PC-9 (cell line): ENCODE measurements at regions not wholly inside any gene's neighbourhood (a gene's known extent, or its start where the extent isn't known, plus 50 kb on each side); places are given as distances from the start of the nearest gene placed in this dataset.

Source experiments
- EZH2 ChIP-seq: fragments of 200-600 bp; sonication (generic); IDR thresholded peaks from 2 replicates; pipeline ENCODE4 v1.8.0; 2017; ENCODE audit warnings: antibody characterized with exemption, low read depth
- TF ChIP-seq, protein P1 (sequence below): fragments of 200-600 bp; sonication (generic); conservative IDR thresholded peaks from 2 replicates; pipeline ENCODE4 v1.6.1; 2017; ENCODE audit warnings: mixed run types, antibody characterized with exemption, mild to moderate bottlenecking, moderate library complexity

DNA sequence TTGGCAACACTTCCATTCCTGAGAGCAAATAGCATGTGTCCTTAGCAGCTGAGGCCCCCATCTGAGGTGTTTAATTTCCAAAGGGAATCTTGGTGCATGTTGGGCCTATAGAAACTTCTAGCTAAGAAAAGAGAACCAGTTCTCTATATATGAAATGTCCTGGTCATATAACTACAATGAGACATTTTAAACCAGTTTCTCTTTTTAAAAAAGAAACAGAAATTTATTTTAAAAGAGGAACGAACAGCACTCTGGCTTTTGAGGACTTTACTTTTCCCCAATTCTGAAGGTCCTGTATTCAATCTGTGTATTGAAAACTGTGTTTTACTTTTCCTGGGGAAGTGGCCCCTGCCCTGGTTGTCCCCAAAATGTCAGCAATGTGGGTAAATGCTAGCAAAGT, 94.0 kb upstream of the FOXN2 start:
- TF ChIP-seq, protein P1, sequence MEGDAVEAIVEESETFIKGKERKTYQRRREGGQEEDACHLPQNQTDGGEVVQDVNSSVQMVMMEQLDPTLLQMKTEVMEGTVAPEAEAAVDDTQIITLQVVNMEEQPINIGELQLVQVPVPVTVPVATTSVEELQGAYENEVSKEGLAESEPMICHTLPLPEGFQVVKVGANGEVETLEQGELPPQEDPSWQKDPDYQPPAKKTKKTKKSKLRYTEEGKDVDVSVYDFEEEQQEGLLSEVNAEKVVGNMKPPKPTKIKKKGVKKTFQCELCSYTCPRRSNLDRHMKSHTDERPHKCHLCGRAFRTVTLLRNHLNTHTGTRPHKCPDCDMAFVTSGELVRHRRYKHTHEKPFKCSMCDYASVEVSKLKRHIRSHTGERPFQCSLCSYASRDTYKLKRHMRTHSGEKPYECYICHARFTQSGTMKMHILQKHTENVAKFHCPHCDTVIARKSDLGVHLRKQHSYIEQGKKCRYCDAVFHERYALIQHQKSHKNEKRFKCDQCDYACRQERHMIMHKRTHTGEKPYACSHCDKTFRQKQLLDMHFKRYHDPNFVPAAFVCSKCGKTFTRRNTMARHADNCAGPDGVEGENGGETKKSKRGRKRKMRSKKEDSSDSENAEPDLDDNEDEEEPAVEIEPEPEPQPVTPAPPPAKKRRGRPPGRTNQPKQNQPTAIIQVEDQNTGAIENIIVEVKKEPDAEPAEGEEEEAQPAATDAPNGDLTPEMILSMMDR: no peak
- no peak for TF ChIP-seq EZH2
